Sigmoid colon (tissue), 6 donors: ENCODE measurements at regions not wholly inside any gene's neighbourhood (a gene's known extent, or its start where the extent isn't known, plus 50 kb on each side); places are given as distances from the start of the nearest gene placed in this dataset.

ENCODE experiments used
- DNase-seq: peaks from one replicate; pipeline ENCODE4 v3.0.0-alpha.2; 2019
- H3K27ac ChIP-seq, 4 donors: fragments of 200-600 bp; sonication (generic); one replicate each; pipeline ENCODE4 v1.5.1; 2016 to 2019; ENCODE audit warnings: mild to moderate bottlenecking in 1 of 4
- H3K27me3 ChIP-seq, 3 donors: fragments of 200-600 bp; sonication (generic); one replicate each; pipeline ENCODE4 v1.5.1; 2019; ENCODE audit warnings: mild to moderate bottlenecking in 1 of 3
- H3K36me3 ChIP-seq, 4 donors: fragments of 200-600 bp; sonication (generic); one replicate each; pipeline ENCODE4 v1.5.1; 2016 to 2019
- H3K4me1 ChIP-seq, 4 donors: fragments of 200-600 bp; sonication (generic); one replicate each; pipeline ENCODE4 v1.5.1; 2017 to 2019
- H3K4me3 ChIP-seq, 4 donors: fragments of 200-600 bp; sonication (generic); one replicate each; pipeline ENCODE4 v1.5.1; 2017 to 2019; ENCODE audit warnings: mild to moderate bottlenecking in 2 of 4, moderate library complexity in 1 of 4
- H3K9me3 ChIP-seq, 4 donors: fragments of 200-600 bp in 3 of 4; sonication (generic) in 3 of 4; one replicate each; pipeline versions ENCODE4 v1.5.1 to v1.6.1; 2013 to 2019
- EP300 ChIP-seq, 4 donors: sonication (generic); formaldehyde crosslinking; IDR thresholded peaks; one replicate each; pipeline ENCODE4 v1.6.1; 2017; ENCODE audit warnings: antibody characterized with exemption in 4 of 4
- POLR2A ChIP-seq, 2 donors: fragments of 450-650 bp; IDR thresholded peaks; one replicate each; pipeline ENCODE4 v1.6.1; 2016; ENCODE audit warnings: antibody characterized with exemption in 2 of 2, mild to moderate bottlenecking in 2 of 2, moderate library complexity in 2 of 2
- POLR2AphosphoS5 ChIP-seq, 4 donors: sonication (generic); formaldehyde crosslinking; IDR thresholded peaks; one replicate each; pipeline ENCODE4 v1.6.1; 2017; ENCODE audit warnings: antibody characterized with exemption in 4 of 4
- WGBS, 2 donors: extraction: QIAGEN DNeasy Blood & Tissue Kit; methylation state at CpG; one replicate each; pipeline ENCODE4 v1.1.7; 2013; 5-methylcytosine and 5-hydroxymethylcytosine counted together
- intact Hi-C: fragments of 100-400 bp; cut with DNase I; formaldehyde crosslinking; loops from one replicate; pipeline ENCODE4 v1.15.1; 2023
- TF ChIP-seq, protein P1 (sequence below), 4 experiments: fragments of 450-650 bp in 3 of 4; fragments of 200-600 bp in 1 of 4; IDR thresholded peaks; one replicate each; pipeline ENCODE4 v1.5.1; 2016 to 2019; ENCODE audit warnings: antibody characterized with exemption in 4 of 4, mild to moderate bottlenecking in 3 of 4, moderate library complexity in 2 of 4
- donor health status: healthy with polysubstance abuse.
- donor health status: healthy.

DNA sequence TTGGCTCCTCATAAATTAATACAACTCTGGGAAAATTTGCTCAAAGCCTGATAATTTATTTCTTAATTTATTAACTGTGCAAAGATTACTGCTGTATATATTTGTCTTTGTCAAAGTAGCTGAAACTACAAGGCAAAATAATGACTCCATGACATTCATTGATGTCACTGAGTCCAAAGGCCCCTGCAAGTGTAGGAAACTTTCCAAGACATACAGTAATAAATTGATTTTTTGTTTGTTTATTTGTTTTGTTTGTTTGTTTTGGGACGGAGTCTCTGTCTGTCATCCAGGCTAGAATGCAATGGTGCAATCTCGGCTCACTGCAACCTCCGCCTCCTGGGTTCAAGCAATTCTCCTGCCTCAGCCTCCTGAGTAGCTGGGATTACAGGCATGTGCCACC is 96.8 kb upstream of the LPP start:
- H3K27ac ChIP-seq = no peak overlapping the region
- 58 to 86% methylated on average over 3 of the region's 3 CpGs for WGBS, 2 donors
- intact Hi-C loops = loop anchor here (10.0 kb wide), 3 partner anchors 268 to 568 kb away; no protein-coding TSS in a partner anchor
- no peak overlapping the region for H3K4me3 ChIP-seq
- no peaks in the 10 kb centered on the region for H3K36me3 ChIP-seq
- no peaks in the 10 kb centered on the region for H3K9me3 ChIP-seq
- no peaks in the 10 kb centered on the region for H3K27me3 ChIP-seq
- TF ChIP-seq POLR2AphosphoS5 (IDR thresholded peaks at IDR 0.05) (no peak), POLR2A (IDR thresholded peaks at IDR 0.05) (no peak), EP300 (IDR thresholded peaks at IDR 0.05) (no peak)
- TF ChIP-seq, protein P1, sequence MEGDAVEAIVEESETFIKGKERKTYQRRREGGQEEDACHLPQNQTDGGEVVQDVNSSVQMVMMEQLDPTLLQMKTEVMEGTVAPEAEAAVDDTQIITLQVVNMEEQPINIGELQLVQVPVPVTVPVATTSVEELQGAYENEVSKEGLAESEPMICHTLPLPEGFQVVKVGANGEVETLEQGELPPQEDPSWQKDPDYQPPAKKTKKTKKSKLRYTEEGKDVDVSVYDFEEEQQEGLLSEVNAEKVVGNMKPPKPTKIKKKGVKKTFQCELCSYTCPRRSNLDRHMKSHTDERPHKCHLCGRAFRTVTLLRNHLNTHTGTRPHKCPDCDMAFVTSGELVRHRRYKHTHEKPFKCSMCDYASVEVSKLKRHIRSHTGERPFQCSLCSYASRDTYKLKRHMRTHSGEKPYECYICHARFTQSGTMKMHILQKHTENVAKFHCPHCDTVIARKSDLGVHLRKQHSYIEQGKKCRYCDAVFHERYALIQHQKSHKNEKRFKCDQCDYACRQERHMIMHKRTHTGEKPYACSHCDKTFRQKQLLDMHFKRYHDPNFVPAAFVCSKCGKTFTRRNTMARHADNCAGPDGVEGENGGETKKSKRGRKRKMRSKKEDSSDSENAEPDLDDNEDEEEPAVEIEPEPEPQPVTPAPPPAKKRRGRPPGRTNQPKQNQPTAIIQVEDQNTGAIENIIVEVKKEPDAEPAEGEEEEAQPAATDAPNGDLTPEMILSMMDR (IDR thresholded peaks at IDR 0.05) = no peak
- DNase-seq = no peak
- H3K4me1 ChIP-seq = peaks cover 0 to 37% (median 29%) of the 10 kb centered on the region in 4 donors

DNA sequence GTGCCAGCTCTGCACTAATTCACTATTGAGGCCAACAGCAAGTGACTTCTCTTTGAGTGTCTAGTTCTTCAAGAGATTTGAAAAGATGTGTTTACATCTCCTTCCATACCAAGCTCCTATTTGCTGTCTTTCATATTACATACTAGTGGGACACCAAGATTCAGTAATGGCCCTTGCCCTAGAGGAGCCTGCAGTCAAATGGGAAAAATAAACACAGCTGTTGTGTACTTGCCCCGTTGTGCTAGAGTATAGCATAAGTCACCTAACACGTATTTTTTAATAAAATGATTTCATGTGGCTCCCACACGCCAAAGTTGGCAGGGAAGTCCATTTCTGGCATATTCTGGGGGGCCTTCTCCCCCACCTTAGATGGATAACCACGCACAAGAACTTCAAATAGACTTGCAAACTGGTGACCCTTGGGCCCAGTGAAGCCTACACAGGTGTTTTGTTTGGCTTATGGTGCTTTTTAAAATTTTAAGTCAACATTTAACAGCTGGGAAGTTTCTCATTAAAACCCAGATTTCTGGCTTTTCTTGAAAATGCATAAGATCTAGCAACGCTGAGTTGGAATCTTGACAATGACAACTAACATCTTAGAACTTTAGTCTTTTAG is 95.3 kb upstream of the LPP start:
- TF ChIP-seq EP300 (IDR thresholded peaks at IDR 0.05) (no peak), POLR2AphosphoS5 (IDR thresholded peaks at IDR 0.05) (no peak), POLR2A (IDR thresholded peaks at IDR 0.05) (no peak)
- TF ChIP-seq, protein P1 (IDR thresholded peaks at IDR 0.05) = no peak
- no peaks in the 10 kb centered on the region for H3K9me3 ChIP-seq

DNA sequence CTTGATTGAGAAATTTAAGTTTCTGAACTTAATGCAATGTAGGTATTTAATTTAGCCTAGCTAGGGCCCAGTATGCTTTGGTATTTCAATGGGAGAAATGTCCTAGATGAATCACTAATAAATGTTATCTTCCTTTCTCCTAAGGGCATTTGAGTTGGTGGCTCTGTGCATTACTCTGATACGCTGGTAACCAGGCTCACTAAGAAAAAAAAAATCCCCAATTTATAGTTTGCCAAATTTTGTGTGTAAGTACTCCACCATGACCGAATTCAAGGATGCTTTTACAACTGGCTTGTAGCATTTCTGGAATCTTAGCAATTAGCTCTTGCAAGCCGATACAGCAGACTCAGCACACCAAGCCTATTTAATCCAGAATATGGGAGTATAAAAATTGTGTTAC is 94.6 kb upstream of the LPP start:
- DNase-seq = no peak
- Histone ChIP-seq H3K4me1 (peaks cover 0 to 17% (median 8%) of the 10 kb centered on the region in 4 donors), H3K27me3 (no peaks in the 10 kb centered on the region), H3K36me3 (no peaks in the 10 kb centered on the region), H3K4me3 (no peak overlapping the region), H3K9me3 (no peaks in the 10 kb centered on the region), H3K27ac (peak overlapping the region in 1 of 4 donors; percentile 34)
- TF ChIP-seq EP300 (IDR thresholded peaks at IDR 0.05) (no peak), POLR2A (IDR thresholded peaks at IDR 0.05) (no peak), POLR2AphosphoS5 (IDR thresholded peaks at IDR 0.05) (no peak)
- TF ChIP-seq, protein P1 (IDR thresholded peaks at IDR 0.05) = no peak
- intact Hi-C loops = loop anchor here (10.0 kb wide), 3 partner anchors 265 to 565 kb away; no protein-coding TSS in a partner anchor
- 93 to 96% methylated on average over 3 of the region's 3 CpGs for WGBS, 2 donors

More for the DNA sequence above, 95.3 kb upstream of the LPP start:
- Histone ChIP-seq H3K27me3 (no peaks in the 10 kb centered on the region), H3K4me3 (no peak overlapping the region), H3K36me3 (no peaks in the 10 kb centered on the region), H3K27ac (no peak overlapping the region), H3K4me1 (peaks cover 0 to 24% (median 15%) of the 10 kb centered on the region in 4 donors)
- WGBS, 2 donors = 55 to 76% methylated on average over 5 of the region's 5 CpGs
- DNase-seq = no peak
- intact Hi-C loops = loop anchor here (10.0 kb wide), 3 partner anchors 266 to 566 kb away; no protein-coding TSS in a partner anchor

DNA sequence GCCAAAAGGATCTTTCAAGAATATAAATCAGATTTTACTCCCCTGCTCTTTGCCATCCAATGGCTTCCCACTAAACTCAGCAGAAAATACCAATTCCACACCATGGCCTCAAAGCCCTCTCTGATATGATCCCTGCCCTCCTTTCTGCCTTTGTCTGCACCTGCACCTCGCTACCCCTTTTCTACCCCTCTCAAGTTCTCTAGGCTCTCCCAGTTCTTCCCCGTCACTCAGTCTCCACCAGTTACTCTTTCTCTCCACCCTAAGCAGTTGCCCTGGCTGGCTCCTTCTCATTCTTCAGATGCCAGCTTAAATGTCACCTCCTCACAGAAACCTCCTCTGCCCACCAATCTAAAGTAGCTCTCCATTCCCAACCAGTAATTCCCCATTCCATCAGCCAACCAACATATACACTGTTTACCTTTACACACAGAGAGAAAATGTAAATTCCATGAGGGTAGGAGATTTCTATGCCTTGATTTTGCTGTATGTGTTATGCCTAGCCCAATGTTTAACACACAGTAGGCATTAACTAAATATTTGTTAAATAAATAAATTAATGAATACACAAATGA is 93.6 kb upstream of the LPP start:
- Histone ChIP-seq H3K4me1 (peaks cover 0 to 16% (median 6%) of the 10 kb centered on the region in 4 donors), H3K36me3 (no peaks in the 10 kb centered on the region), H3K9me3 (no peaks in the 10 kb centered on the region), H3K27me3 (no peaks in the 10 kb centered on the region), H3K4me3 (no peak overlapping the region), H3K27ac (no peak overlapping the region)
- no peak for TF ChIP-seq POLR2AphosphoS5 (IDR thresholded peaks at IDR 0.05)
- TF ChIP-seq, protein P1 (IDR thresholded peaks at IDR 0.05) = no peak
- TF ChIP-seq POLR2A (IDR thresholded peaks at IDR 0.05) = no peak
- no peak for TF ChIP-seq EP300 (IDR thresholded peaks at IDR 0.05)
- intact Hi-C loops = no loop called here
- 96 to 100% methylated on average over 2 of the region's 2 CpGs for WGBS, 2 donors
- no peak for DNase-seq
